GM21515 (cell line): ENCODE measurements at regions not wholly inside any gene's neighbourhood (a gene's known extent, or its start where the extent isn't known, plus 50 kb on each side); places are given as distances from the start of the nearest gene placed in this dataset.

ENCODE experiments used
- ATAC-seq: cut with Tn5 transposase; IDR thresholded peaks from one replicate; pipeline ENCODE4 v1.9.1; 2021; ENCODE audit not compliant: unreplicated experiment

DNA sequence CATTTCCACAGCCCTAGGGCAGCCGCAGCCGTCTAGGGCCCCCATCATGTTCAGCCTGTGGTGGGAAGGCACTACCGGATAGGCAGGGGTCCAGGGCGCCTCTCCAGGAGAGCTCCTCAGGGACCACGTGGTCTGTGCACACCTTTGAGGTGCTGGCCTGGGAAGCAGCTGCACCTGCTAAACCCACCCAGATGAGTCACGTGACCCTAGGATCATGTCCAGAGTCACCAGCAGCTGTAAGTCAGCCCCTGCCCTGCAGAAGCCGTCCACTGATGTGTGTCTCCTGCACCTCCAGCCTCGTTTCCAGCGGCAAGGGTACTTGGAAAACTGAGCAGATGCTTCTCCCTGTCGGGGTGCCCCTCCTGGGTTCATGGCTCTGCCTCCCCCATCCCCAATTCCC is 682.6 kb upstream of the SALL3 start:
- ATAC-seq = no peak

DNA sequence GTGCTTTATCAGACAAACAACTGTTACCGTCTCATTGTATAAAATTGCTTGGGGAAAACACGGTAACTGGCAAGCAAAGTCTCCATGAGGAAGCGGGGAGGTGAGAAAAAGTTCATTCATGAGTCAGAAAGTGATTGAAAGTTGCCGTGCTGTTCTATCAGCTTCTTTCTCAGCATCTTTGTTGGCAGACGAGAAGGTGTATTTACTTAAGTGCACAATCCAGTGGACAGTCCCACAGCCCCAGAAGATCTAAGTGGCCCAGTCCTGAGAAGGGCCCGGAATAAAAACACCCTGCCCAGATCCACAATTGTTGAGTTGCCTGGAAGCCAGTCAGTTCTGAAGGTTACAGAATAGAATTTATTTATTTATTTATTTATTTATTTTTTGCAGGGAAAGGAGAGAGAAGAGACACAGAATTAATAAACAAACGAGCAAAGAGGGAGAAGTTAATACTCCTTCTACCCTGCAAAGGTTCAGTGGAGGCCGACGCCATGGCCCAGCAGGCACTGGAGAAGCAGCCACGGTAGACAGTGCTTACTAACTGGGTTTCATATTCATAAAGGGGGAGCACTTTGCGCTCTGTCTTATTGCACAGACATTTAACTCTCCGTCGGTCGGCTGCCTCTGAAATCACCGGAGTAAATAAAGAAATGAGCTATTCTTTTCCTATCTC is 676.0 kb upstream of the SALL3 start:
- no peak for ATAC-seq

GRCh38 chr18:78304192-78305164 is 675.1 kb upstream of the SALL3 start:
- ATAC-seq = no peak

- ATAC-seq = no peak
Measured at GRCh38 chr18:78305789-78306188, 673.8 kb upstream of the SALL3 start.

DNA sequence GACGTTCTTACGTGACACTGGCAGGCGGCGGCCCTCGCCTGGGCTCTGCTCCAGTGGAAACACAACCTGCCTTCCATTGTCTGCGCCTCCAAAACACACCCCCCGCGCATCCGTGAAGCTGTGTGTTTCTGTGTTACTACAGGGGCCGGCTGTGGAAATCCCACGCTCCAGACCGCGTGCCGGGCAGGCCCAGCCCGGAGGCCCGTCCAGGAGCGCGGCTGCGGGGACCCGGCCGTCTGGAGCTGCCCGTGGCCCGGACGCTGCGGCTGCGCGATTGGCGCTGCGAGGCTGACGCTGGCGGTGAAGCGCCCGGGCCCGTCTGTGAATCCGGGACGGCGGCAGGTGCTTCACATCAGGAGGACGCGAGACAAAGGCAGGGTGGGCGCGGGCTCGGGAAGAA is 670.3 kb upstream of the SALL3 start:
- no peak for ATAC-seq

GRCh38 chr18:78309924-78310323 is 669.7 kb upstream of the SALL3 start:
- ATAC-seq = no peak

- no peak for ATAC-seq
Measured at GRCh38 chr18:78319264-78319663, 660.4 kb upstream of the SALL3 start.

DNA sequence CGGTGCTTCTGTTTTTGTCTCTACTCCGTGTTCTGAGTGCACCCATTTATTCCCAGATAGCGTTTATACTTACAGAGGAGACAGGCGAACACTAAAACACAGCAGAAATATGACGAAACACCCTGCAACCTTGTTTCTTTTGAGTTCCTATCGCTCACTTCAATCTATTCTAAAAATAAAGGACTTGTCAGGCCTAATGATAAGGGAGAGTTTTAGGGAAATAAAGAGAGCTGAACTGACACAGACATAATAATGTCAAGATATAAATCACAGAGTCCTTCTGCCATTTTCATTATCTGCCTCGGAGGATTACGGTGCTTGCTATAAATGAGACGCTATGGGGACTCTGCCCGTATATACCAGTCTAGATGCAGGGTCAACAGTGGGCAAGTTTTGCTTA is 659.7 kb upstream of the SALL3 start:
- ATAC-seq = no peak

DNA sequence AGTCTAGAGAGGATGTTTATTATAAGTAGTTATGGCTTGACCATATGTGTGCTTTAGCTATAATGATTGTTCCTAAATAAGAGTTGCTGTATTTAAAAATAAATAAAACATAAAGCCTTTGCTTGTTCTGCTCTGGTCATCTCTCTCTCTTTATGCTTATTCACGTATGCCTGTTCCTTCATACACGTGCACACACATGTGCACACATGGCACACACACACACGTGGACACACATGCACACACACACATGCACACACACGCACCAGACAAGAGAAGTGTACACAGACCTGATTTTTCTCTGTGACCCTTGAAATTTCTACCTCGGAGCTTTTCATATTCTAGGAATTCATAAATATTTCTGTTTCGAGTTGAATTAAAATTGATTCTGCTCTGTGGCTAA is 658.2 kb upstream of the SALL3 start:
- no peak for ATAC-seq

GRCh38 chr18:78323453-78324197 is 656.0 kb upstream of the SALL3 start:
- ATAC-seq = no peak

GRCh38 chr18:78327643-78328042 is 652.0 kb upstream of the SALL3 start:
- no peak for ATAC-seq

DNA sequence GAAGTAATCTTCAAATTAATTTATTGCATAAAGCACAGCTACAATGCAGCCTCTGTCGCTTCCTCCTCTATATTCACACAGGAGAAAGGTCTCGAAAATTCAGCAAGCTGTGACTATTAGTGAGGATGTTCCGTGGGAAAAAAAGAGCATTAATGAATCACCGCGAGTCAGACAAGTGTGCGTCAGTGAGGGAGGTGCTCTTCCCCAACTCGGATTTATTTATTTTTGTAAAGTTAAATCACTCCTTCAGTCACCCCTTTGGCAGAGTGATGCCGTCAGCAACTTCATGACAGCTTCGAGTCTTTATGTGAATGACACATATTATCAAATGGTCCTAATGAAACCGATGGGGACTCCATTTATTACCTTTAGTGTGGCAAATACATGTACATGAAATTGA is 648.9 kb upstream of the SALL3 start:
- ATAC-seq = no peak

GRCh38 chr18:78352910-78353309 is 626.7 kb upstream of the SALL3 start:
- no peak for ATAC-seq

DNA sequence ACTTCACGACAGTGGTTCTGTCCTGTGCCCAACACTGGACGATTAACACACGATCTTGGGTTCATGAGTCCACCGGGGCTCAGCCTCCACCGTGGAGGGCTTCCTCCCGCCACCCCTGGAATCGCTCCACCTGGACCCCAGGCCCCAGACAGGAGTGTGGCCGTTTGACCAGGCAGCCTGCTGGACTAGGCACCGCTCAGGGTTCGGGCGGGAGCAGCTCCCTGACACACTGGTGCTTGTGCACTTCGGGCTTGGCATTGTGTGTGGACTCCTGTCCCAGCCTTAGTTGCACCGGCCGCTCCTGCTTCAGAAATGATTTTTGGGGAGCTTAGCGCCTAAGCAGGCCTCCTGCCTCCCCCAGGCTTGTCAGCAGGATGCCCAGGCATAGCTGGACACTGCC is 617.4 kb upstream of the SALL3 start:
- ATAC-seq = no peak

DNA sequence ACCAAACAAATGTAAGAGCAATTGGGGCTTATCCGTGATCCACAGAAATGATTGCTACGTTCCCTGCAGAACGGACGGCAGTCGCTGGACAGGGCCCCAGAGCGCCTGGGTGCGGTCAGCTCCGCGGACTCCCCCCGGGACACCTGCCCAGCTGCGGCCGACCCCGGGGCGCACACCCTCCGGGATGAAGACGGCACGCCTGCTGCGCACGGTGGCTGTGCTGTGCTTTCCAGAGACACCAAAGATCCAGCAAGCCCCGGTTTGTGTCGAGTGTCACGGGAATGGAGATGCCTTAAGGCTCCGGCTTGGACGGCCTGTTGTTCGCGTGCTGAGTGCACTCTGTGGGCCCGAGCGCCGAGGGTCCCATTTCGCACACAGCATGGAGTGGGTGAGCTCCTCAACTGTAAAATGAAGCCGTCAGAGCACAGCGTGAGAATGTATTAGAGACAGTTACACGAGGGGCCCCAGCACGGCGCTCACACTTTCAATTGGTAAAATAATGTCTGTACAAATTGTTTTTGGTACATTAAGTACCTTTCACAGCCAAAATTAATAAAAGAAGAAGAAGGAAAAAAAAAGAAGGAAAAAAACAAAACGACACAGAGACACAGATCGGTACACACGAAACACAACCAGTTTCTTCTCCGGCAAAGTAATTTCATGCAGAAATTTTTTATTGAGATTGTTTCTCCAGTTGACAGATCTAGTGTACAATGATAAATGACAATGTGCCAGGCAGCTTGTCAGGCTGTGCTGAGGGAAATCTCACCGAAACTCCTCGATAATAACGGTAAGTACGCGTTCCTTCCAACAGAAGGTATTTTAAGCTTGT is 615.8 kb upstream of the SALL3 start:
- ATAC-seq = no peak

DNA sequence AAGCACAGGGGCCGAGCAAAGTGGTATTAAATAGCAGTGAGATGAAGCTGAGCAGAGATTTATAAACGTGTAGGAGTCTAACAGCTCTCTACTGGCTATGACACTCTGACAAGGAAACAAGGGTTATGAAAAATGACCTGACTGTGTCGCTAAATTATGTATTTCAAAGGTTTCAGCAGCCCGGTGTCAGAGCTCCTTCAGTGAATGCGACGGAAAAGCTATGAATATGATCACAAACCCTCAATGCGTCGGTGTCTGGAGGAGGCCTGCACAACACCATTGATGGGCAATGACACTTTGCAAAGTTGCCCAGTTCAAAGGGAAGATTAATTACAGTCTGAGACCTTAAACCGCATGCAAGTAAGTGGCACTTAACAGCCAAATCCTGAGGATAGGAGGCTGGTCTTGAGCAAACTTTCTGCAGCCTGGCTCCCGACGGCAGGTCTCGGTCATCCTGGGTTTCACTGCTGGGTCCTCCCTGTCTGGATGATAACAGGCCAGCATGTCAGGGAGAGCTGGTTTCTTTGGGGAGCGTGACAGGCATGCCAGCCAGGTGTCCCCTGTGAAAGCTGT is 615.1 kb upstream of the SALL3 start:
- ATAC-seq = no peak

GRCh38 chr18:78367996-78368395 is 611.6 kb upstream of the SALL3 start:
- ATAC-seq = no peak

DNA sequence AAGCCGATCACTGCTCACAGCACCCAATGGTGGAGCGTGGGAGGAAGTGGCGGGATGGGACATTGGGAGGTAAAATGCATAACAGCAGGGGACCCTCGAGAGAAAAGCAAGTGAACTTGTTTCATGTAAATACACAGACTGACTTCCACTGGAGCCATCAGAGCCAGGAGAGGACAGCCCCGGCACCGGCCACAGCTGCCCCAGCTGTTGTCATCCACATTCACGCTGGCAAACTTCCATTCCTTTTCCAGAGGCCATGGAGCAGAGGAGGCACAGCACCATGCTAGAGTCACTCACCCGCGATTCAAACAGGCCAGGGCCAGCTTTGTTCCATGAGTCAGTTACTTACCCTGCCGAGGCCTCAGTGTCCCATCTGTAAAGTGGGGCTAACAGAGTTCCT is 610.9 kb upstream of the SALL3 start:
- no peak for ATAC-seq

- ATAC-seq = no peak
Measured at GRCh38 chr18:78376046-78376445, 603.6 kb upstream of the SALL3 start.

DNA sequence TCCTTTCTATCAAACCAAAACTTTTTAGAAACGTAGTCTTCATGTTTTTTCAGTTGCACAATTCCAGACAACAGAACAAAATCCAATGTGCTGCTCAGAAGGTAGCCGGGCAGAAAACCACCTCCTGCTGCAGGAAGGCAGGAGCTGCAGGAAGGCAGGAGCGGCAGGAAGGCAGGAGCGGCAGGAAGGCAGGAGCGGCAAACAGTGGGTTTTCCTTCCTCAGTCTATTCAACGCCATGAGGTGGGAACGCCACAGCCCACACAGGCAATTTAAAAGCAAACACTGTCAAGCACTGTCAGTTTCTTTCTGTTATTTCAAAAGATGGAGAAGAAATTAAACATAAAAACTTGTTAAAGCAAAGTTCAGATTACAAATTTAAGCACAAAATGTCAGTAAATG is 601.2 kb upstream of the SALL3 start:
- ATAC-seq = no peak
